Ammon's horn (tissue), 1 donor: ENCODE measurements at regions not wholly inside any gene's neighbourhood (a gene's known extent, or its start where the extent isn't known, plus 50 kb on each side); places are given as distances from the start of the nearest gene placed in this dataset.

Source experiments
- DNase-seq: peaks from one replicate; pipeline ENCODE4 v3.0.0-alpha.2; 2016; ENCODE audit warnings: low spot score

DNA sequence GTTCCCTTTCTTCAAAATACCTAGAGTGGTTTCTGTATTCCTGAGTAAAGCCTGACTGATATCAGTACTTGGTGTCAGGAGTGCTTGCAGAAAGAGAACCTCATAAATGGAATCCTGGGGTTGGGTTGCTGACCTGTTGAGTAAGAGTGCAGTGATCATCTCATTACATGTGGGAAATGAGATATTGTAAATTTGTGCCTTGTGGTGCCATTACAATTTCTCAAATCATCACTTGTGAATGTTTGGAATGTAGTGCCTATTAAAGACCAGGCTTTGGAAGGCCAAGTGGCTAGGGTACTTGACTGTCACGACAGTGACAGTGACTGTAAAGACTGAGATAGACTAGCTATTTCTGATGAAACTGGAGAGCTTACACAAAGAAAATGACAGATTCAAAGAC is 176.7 kb upstream of the CTTNBP2NL start:
- no peak for DNase-seq

DNA sequence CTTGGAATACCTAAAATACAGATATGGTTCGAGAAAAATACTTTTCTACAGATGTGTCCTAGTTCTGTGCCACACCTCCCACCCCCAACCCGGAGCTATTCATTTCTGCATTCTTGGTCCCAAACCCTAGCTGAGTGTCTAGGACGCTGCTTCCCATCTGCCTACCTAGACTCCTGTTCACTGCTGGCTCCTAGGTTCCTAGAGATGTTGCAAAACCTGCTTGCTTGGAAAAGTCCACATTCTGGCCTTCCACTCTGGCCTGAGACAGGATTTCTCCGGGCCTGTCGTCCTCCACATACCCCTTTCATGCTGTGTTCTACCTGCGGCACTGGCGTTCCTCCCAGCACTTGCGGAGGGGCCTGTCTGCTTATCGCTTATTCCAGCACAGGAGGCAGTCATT is 165.8 kb upstream of the CTTNBP2NL start:
- no peak for DNase-seq

DNA sequence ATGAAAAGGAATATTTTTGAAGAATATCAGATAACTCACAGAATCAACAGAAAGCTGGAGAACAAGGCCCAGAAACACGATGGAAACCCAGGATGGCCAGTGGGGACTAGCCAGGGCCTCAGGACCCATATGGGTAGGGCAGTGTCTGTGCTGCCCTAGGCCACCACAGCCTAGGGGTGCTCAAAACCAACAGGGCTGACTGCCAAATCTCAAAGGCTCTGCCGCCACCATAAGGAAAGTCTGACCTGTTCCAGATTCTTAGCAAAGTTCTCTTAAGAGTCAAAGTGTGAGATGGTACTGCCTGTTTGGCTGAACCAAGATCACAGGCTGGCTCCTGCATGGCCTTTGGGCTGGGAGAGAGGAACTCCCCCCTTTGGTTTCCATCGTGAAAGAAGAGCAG is 164.7 kb upstream of the CTTNBP2NL start:
- no peak for DNase-seq

DNA sequence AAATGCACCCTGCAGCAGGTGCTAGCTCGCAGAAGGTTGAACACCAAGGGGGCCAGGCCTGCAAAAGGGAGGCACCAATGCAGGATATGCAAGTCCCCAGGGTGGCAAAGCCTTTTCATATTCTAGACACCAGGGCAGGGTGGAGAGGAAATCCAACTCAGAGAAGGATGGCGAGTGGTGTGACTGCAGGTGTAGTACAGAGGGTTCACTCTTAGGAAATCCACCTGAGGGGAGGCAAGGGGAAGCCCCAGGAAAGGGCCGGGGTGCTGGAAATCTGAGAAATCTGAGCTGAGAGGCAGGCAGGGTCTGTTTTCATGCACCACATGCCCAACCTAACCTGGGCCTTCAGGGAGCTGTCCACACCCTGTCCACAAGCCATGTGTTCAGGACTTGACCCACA is 163.2 kb upstream of the CTTNBP2NL start:
- no peak for DNase-seq

DNA sequence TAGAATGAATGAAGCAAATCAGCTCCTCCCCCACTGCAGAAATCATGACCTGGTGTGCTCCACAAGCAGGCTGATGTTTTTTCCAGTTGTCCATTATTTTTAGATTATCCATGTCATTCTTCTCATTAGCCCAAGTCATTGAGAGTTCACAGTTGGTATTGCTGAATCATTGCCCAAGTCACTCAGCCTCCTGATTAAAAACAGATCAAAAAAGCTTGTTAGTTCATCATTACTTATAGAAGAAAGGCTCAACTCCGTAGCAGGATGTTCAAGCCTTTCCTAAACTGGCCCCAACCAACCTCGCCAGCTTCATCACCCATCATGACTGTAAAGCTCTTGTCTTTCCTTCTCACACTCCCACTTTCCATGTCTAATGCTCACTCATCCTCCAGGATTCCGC is 161.3 kb upstream of the CTTNBP2NL start:
- no peak for DNase-seq

DNA sequence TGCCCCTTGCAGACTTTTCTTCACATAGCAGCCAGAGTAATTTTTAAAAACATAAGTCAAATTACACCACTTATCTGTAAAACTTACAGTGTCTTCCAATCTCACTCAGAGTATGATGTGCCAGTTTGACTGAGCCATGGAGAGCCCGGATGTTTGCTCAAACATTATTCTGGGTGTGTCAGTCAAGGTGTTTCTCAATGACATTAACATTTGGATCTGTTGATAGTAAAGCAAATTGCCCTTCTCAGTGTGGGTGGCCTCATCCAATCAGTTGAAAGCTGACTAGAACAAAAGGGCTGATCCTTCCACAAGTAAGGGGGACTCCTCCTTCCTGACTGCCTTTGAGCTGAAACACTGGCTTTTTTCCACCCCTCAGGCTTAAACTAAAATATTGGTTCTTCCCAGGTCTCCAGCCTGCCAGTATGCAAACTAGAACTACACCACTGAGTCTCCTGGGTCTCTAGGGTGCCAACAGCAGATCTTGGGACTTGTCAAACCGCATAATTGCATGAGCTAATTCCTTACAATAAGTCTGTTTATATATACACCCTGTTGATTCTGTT is 157.9 kb upstream of the CTTNBP2NL start:
- no peak for DNase-seq

DNA sequence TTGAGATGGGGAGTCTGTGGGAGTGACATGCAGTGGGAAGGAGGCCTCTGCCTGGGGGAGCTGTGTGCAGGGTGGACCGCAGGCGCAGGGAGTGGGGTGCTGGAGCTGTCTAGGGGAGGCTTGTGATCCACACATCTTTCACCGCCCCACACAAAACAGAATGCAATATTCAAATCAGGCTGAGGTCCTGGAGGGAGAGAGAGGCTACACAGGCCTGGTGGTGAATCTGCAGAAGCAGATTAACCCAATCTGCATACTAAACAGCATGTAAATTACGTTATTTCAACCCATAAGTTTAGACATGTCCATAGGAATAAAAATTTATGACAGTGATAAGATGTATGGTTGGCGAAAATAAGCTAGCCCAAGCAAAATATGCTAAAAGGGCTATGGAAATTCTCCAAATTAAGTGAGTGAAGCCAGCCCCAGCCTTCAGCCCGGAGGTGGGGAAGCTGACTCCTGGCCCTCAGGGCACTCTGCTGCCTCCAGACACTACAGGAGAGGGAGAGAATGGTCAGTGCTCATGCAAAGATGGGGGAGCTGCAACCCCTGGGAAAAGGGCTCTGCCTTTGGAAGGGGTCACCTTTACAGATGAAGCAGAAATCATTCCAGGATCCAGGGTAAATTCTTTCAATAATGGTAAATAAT is 156.2 kb upstream of the CTTNBP2NL start:
- no peak for DNase-seq

DNA sequence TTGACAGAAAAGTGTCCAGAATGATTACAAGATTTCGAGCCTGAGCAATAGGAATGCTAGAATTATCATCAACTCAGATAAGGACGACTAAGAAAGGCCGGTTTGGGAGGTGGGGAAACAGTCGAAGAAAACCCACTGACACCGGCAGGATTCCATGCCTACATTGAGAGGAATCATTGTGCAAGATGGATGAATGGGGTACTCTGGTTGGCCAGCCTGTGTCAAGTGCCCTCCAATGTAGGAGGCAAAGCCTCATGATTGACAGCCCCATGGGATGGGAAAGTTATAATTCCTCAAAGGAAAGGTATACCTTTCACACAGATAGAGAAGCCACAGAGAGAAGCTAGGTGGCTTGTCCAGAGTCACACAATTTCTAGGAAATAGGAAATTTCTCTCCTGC is 153.5 kb upstream of the CTTNBP2NL start:
- DNase-seq: no peak

DNA sequence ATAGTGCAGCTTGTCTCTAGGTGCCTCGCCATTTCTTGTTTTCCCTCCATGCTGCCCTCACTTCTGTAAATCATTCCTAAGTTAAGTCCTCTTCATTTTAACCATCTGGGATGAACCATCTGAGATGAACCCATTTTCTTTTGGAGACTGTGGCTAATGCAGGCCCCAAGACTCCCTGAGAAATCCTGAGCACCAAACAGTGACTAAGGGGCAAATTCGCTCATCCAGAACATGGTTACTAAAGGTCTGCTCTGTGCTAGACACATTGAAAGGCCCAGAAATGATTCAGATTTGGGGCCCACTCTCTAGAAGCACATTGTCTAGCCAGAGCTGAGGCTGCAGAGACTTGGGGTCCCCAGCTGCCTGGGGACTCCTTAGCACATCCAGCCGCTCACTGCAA is 151.9 kb upstream of the CTTNBP2NL start:
- no peak for DNase-seq

DNA sequence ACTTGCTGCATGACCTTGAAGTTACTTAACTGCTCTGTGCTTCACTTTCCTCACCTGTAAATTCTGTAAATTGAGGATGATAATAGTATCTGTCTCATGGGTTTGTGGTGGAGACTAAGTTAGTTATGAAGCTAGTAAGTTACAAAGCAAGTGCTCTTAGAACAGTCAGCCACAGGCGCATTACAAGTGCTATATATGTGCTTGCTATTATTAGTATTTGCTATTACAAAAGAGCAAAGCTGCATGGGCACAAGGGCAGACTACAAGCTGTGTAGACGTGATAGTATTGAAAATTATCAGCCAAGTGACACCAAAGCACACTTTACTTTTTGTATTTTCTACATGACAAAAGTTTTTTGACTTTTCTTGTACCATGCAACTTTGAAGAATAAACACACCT is 150.9 kb upstream of the CTTNBP2NL start:
- no peak for DNase-seq

DNA sequence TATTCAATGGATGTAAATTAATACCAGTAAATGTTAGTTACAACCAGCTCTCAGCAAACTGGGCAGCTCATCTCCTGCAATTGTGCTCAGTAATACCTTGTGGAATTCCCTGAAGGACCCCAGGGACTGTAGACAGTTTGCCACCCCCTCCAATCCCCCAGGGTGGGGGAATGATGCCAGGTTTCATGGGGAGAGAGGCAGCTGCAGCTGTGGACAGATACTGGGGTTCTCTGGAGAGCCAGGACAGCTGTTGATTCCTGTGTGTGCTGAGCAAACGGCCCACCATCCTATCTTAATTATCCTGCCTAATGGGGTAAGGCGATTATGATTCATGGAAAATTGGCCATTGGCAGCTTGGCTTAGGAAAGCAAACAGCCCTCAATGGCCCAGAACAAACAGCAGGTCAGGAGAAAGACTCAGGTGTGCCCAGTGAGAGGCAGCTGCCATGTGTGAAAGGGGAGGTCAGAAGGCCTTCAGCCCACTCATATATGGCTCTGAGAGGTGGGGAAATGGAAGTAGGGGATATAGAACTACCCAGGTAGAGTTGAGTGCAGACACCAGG is 148.9 kb upstream of the CTTNBP2NL start:
- no peak for DNase-seq

DNA sequence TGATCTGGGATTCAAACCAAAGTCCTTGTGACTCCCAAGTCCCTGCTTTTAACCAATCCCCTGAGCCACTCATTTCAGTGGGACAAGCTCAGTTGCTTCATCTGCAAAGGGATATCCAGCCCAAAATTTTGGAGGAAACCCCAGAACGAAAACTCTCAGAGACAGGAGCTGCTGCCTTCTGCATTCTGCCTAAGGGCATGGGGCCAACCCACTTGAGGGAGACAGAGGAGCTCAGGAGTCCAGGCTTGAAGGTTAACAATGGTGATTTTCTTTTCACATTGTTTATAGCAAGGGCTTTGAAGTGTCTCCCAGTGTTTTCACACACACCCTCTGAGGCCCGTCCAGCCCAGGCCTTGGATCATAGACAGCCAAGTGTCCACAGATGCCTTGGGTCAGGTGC is 148.1 kb upstream of the CTTNBP2NL start:
- DNase-seq: no peak

DNA sequence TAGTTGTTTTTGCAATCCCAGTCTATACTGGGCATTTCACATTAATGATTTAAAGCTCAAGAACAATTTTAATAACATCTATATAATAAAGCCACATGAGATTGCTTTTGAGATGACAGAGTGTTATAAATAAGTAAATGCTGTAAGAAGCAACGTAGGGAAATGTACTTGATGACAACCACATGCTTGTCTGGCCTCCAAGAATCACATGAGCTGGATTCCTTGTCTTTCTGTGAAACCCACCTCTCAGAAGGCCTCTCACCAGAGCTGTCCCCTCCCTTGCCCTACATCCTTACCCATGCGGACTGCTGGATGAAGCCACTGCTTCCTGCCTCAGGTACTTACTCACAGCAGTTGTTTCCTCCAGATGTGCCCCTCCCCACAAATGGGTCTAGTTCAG is 145.1 kb upstream of the CTTNBP2NL start:
- no peak for DNase-seq

DNA sequence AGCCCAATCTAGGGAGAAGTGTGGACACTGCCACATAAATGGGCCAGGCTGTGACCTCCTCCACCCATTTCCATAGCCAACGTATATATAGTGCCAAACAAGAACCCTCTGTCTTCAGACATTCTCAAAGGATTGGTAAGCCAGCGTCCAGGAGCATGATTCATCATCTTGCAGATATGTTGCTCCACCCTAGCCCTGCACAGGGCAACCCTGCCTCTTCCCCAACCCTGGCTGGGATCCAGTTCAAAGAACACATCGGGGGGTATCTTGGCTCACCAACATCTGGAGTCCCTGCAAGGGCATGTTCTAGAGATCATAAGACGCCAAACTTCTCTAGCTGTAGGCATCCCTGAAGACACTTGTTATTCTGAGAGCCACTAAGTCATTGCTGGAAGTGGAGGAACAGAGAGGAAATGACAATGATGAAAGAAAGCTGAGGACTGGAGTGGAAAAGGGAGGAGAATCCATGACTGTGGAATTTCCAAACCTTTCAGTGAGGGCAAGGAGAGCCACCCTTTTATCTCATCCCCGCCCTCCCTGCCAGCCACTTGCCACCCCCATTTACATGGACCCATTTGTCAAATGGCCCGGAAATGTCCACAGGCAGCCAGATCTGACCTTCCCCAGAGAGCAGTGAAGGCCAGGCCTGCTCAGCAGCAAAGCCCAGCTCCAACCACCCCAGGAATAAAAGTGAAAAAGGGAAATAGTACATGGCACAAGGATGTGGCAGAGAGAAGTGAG is 144.1 kb upstream of the CTTNBP2NL start:
- DNase-seq: no peak

DNA sequence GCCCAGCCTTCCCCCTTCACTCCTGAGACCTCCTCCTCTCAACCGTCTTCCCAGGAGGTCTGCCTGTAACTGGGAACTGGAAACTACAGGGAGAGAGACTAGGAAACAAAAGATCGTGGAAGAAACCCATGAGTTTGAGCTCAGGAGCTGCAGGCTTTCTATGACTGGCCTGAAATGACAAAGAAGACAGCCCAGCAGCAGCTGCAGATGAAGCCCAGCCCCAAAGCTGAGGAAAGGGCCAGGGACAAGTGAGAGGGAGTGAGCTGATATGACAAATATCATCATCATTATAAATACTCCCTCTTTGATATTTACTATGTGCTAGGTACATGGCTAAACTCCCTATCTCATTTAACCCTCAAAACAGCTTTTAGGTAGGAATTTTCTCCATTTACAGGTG is 142.6 kb upstream of the CTTNBP2NL start:
- DNase-seq: no peak

DNA sequence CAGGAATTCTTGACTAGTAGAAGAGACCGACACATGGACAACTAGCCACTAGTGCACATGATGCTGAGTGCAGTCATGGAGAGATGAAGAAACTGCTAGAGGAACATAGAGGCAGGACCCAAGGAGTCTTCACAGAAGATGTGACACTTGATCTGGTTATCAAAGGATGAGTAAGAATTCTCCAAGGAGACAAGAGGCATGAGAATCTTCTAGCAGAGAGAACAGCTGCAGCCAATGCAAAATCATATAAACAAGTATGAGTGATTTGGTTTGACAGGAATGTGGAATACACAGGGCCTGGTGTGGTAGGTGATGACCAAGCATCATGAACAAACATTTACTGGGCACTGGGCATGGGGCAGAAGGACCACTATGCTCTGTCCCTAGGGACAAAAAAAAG is 140.9 kb upstream of the CTTNBP2NL start:
- DNase-seq: no peak

DNA sequence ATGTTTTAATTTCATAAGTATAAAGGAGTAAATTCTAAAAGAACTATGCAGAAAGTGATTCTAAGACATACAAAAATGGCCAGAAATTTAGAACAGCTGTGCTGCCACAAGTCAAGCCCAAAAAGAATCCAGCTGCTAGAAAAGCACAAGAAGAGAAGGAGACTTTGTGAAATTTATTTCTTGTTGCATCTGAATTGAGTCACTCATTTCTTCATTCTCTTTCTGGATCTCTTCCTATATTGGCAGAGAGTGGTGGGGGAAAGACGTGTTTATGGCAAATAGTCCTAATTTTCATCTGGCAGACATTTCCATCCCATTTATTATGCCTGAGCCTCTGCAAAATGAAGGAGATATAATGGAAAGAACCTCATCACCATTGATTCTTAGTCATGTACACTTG is 139.6 kb upstream of the CTTNBP2NL start:
- no peak for DNase-seq

DNA sequence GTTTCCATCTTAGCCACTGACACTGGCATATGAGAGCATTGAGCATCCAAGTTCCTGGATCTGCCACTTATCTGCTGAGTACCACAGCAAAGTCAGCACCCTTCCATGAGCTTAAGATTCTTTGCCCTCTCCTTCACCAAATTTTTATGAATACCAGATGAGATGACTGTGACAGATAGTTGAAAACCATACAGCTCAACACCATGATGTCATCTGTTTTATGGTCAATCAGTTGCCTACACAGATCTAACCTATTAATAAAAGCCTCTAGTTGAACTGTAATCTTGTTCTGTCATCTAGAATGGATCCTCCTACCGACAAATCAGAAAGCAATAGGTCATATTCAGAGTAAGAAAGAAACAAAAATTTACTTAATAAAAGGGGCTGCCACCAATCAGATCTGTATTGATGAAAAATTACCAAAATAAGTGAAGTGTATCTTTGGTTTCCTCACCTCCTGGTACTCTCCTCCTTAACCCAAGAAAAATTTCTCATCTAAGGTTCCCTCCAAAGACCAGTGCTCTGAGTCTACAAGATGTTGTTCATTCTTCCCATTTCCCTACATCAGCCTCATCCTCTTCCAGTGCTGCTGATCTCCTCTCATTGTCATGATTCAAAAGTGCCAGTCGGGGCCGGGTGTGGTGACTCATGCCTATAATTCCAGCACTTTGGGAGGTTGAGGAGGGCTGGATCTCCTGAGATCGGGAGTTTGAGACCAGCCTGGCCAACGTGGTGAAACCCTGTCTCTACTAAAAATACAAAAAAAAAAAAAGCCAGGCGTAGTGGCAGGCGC is 138.8 kb upstream of the CTTNBP2NL start:
- DNase-seq: no peak

DNA sequence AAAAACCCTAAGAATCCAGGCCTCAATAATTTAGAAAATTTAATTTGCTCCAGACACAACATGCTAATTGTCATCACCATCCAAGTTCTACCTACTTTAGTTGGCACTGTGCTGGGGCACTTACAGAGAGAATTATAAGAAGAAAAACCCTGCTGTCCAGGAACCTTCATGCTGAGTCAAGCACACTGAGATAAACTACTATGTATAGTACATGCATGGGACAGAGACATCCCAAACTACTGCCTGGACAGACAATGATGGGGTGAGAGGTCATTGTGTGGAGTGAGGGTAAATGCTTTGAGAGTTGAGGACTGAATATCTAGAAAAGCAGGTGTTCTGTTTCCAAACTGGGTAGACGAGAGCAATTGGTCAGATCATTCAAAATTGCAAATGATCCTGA is 135.3 kb upstream of the CTTNBP2NL start:
- DNase-seq: no peak

DNA sequence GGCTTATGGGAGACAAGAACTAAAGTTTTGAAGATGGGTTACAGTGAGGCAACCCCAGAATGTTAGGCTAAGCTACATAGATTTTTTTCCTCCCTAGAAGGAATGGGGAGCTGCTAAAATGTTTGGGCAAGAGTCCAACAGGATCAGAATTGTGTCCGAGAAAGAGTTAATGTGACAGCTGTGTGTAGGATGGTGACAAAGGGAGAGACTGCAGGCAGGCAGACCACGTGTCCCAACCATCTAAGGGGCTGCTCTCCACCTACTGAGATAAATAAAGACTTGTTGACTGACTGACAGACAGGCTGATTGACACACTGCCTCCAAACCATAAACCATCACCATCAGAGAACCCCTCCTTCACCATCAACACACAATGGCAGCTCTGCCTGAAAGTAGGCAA is 133.7 kb upstream of the CTTNBP2NL start:
- DNase-seq: no peak

DNA sequence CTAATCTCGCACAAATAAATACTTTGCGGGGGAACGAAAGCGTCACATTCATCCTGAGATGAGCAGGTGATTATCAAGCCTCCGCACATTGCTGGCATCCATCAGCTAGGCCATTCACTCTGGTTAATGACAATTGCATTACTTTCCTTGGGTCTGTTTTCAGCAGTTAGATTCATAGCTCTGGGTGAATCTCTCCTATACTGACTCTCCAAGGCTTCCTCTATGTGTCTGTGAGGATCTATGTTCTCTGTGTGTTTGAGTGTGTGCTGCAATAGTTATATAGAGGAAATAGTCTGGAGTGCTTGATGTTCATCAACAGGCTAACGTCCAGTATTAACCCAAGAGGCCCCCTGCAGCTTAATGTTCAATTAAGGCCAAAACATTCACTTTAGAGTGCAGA is 133.0 kb upstream of the CTTNBP2NL start:
- no peak for DNase-seq

DNA sequence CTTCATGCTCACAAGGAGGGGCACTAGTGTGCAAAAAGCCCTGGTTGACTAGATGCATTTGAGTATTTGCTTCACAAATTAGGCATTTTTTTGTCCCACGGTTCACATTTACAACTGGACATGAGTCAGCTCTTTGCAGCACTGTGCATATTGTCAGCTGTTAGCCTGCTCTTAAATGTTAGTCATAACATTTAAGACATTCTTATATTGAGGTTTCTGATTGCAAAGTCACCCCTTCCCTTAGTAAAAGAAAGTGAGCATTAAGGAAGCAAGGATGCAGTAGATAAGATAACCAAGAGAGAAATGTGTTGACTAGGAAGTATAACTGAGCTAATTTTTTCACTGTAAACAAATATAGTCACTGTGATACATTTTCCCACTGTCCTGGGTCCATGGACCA is 132.6 kb upstream of the CTTNBP2NL start:
- DNase-seq: no peak

DNA sequence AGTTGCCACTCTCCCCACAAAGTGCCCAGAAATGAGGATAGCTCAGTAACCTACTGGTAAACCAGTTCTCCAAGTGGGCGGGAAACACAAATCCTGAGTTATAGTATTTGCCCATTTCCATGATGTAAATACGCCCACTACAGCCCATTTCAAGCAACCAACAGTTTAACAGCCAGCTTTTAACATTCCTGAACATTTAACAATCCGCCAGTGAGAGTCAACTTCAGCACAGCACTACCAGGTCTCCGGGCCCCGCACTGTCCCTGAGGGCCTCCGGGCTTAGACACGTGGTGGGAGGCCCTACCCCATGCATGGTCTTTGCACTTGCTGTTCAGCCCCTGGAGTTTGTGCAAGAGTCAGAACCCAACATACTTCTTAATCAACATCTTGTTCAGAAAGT is 132.0 kb upstream of the CTTNBP2NL start:
- DNase-seq: no peak
